ENCODE measurements at regions not wholly inside any gene's neighbourhood (a gene's known extent, or its start where the extent isn't known, plus 50 kb on each side); places are given as distances from the start of the nearest gene placed in this dataset.

- Histone ChIP-seq H3K36me3 (ENCODE audit: low read length) (no peaks in the 10 kb centered on the region), H2AFZ (ENCODE audit: low read depth, low read length, severe bottlenecking) (no peak overlapping the region), H3K27me3 (ENCODE audit: low read length) (no peaks in the 10 kb centered on the region; the same call in 1 of the 2 replicates), H3K4me3 (ENCODE audit: insufficient read depth, low read length, poor library complexity, severe bottlenecking) (no peak overlapping the region), H3F3A (ENCODE audit: insufficient read depth) (no peaks in the 10 kb centered on the region), H3K9me3 (ENCODE audit: insufficient read depth, low read length) (no peaks in the 10 kb centered on the region), H3K9me2 (replicated peaks; ENCODE audit: insufficient read depth, low read length) (no peaks in the 10 kb centered on the region), H4K20me1 (ENCODE audit: low read depth, low read length) (no peaks in the 10 kb centered on the region), H3K27ac (ENCODE audit: low read depth, low read length) (no peak overlapping the region), H3K4me2 (ENCODE audit: low read depth, low read length, poor library complexity, severe bottlenecking) (no peak overlapping the region), H3K79me2 (ENCODE audit: insufficient read depth, low read length) (no peaks in the 10 kb centered on the region), H3K9ac (ENCODE audit: low read length) (no peak overlapping the region)
- TF ChIP-seq EZH2phosphoT487 (conservative IDR thresholded peaks at IDR 0.05; ENCODE audit: low read length): no peak
- no peak for TF ChIP-seq CTCF (IDR thresholded peaks at IDR 0.05; ENCODE audit: insufficient read depth, low read length, poor library complexity, severe bottlenecking)
Measured at GRCh38 chr10:121413951-121414350, 184.3 kb downstream of the FGFR2 start.

GRCh38 chr10:121414366-121415062 lies 183.7 kb downstream of the FGFR2 start:
- Histone ChIP-seq H3K9ac (ENCODE audit: low read length) (no peak overlapping the region), H3K36me3 (ENCODE audit: low read length) (no peaks in the 10 kb centered on the region), H3K9me2 (replicated peaks; ENCODE audit: insufficient read depth, low read length) (no peaks in the 10 kb centered on the region), H3K4me3 (ENCODE audit: insufficient read depth, low read length, poor library complexity, severe bottlenecking) (no peak overlapping the region), H3K79me2 (ENCODE audit: insufficient read depth, low read length) (no peaks in the 10 kb centered on the region), H4K20me1 (ENCODE audit: low read depth, low read length) (no peaks in the 10 kb centered on the region), H3K9me3 (ENCODE audit: insufficient read depth, low read length) (no peaks in the 10 kb centered on the region), H3K4me2 (ENCODE audit: low read depth, low read length, poor library complexity, severe bottlenecking) (no peak overlapping the region), H2AFZ (ENCODE audit: low read depth, low read length, severe bottlenecking) (no peak overlapping the region), H3F3A (ENCODE audit: insufficient read depth) (no peaks in the 10 kb centered on the region), H3K27ac (ENCODE audit: low read depth, low read length) (no peak overlapping the region), H3K27me3 (ENCODE audit: low read length) (no peaks in the 10 kb centered on the region; the same call in 1 of the 2 replicates)
- TF ChIP-seq CTCF (IDR thresholded peaks at IDR 0.05; ENCODE audit: insufficient read depth, low read length, poor library complexity, severe bottlenecking) (no peak), EZH2phosphoT487 (conservative IDR thresholded peaks at IDR 0.05; ENCODE audit: low read length) (no peak)

- Histone ChIP-seq H3K4me3 (ENCODE audit: insufficient read depth, low read length, poor library complexity, severe bottlenecking) (no peak overlapping the region), H3K4me2 (ENCODE audit: low read depth, low read length, poor library complexity, severe bottlenecking) (no peak overlapping the region), H3K36me3 (ENCODE audit: low read length) (no peaks in the 10 kb centered on the region), H3K27me3 (ENCODE audit: low read length) (no peaks in the 10 kb centered on the region; the same call in 1 of the 2 replicates), H4K20me1 (ENCODE audit: low read depth, low read length) (no peaks in the 10 kb centered on the region), H3F3A (ENCODE audit: insufficient read depth) (no peaks in the 10 kb centered on the region), H3K79me2 (ENCODE audit: insufficient read depth, low read length) (no peaks in the 10 kb centered on the region), H3K9me3 (ENCODE audit: insufficient read depth, low read length) (no peaks in the 10 kb centered on the region), H2AFZ (ENCODE audit: low read depth, low read length, severe bottlenecking) (no peak overlapping the region), H3K27ac (ENCODE audit: low read depth, low read length) (no peak overlapping the region), H3K9ac (ENCODE audit: low read length) (no peak overlapping the region), H3K9me2 (replicated peaks; ENCODE audit: insufficient read depth, low read length) (no peaks in the 10 kb centered on the region)
- TF ChIP-seq EZH2phosphoT487 (conservative IDR thresholded peaks at IDR 0.05; ENCODE audit: low read length) (no peak), CTCF (IDR thresholded peaks at IDR 0.05; ENCODE audit: insufficient read depth, low read length, poor library complexity, severe bottlenecking) (no peak)
Measured at GRCh38 chr10:121415063-121415399, 183.2 kb downstream of the FGFR2 start.
